ENCODE measurements at regions not wholly inside any gene's neighbourhood (a gene's known extent, or its start where the extent isn't known, plus 50 kb on each side); places are given as distances from the start of the nearest gene placed in this dataset.

DNA sequence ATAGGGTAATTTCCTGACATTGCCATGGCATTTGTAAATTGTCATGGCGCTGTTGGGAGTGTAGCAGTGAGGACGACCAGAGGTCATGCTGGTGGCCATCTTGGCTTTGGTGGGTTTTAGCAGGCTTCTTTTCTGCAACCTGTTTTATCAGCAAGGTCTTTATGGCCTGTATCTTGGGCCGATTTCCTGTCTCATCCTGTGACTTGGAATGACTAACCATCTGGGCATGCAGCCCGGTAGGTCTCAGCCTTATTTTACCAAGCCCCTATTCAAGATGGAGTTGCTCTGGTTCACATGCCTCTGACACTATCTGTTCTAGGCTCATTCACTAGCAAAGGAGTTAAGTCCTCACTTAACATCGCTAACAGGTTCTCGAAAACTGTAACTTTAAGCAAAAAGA, 1374.2 kb downstream of the FAM181B start:
- DNase-seq (ENCODE audit: low read depth in 1 of 2, low spot score in 2 of 2) (no peak), FAIRE-seq (no peak)
- H3K27me3 ChIP-seq (replicated peaks in 1 of 4; ENCODE audit: control insufficient read depth in 3 of 4, extremely low read depth in 1 of 4, insufficient read depth in 3 of 4, low read length in 3 of 4): no peaks in the 10 kb centered on the region
- no peaks in the 10 kb centered on the region for H3K79me1 ChIP-seq (ENCODE audit: low read depth, low read length)
- H3K14ac ChIP-seq (ENCODE audit: insufficient read length): no peak overlapping the region
- no peak overlapping the region for H3K56ac ChIP-seq (replicated peaks; ENCODE audit: insufficient read length, low read depth, low read length)
- no peak overlapping the region for H2BK15ac ChIP-seq (ENCODE audit: low read length)
- H2AFZ ChIP-seq (ENCODE audit: low read length): no peak overlapping the region
- H2BK12ac ChIP-seq (ENCODE audit: low read depth, low read length): no peak overlapping the region
- no peak overlapping the region for H3K4ac ChIP-seq (replicated peaks; ENCODE audit: insufficient read length, low read depth, low read length)
- H3K9me3 ChIP-seq (ENCODE audit: insufficient read depth in 2 of 2, low read depth in 1 of 2, low read length in 1 of 2): no peaks in the 10 kb centered on the region
- no peak overlapping the region for H3K4me3 ChIP-seq (ENCODE audit: extremely low read depth in 1 of 4, insufficient read depth in 2 of 4, low read depth in 3 of 4, low read length in 4 of 4)
- H2BK5ac ChIP-seq (ENCODE audit: low read depth, low read length): no peak overlapping the region
- H3K27ac ChIP-seq (ENCODE audit: low read depth, low read length): no peak overlapping the region
- H4K91ac ChIP-seq (replicated peaks; ENCODE audit: insufficient read length, low read length): no peak overlapping the region
- WGBS, 2 experiments (ENCODE audit: extremely low coverage in 1 of 2, insufficient coverage in 1 of 2, insufficient read length in 1 of 2, insufficient replicate concordance in 2 of 2, low coverage in 1 of 2, low lambda C conversion rate in 2 of 2, missing lambda C conversion rate in 1 of 2): 94% methylated on average over 6 of the region's 6 CpGs; no CpG with 5 or more reads in 1 of the 2 experiments
- no peaks in the 10 kb centered on the region for H3K36me3 ChIP-seq (ENCODE audit: control insufficient read depth in 2 of 4, insufficient read depth in 4 of 4, low read length in 3 of 4)
- no peaks in the 10 kb centered on the region for H3K79me2 ChIP-seq (ENCODE audit: control insufficient read depth in 1 of 2, insufficient read depth in 2 of 2, low read length in 2 of 2)
- H3K23ac ChIP-seq (ENCODE audit: insufficient read length): no peak overlapping the region
- no peak overlapping the region for H3K4me2 ChIP-seq (ENCODE audit: insufficient read depth in 1 of 2, low read depth in 2 of 2, low read length in 2 of 2)
- no peak overlapping the region for H2AK5ac ChIP-seq (ENCODE audit: low read depth, low read length)
- no peaks in the 10 kb centered on the region for H3K4me1 ChIP-seq (replicated peaks in 1 of 4; ENCODE audit: control insufficient read depth in 3 of 4, insufficient read depth in 4 of 4, low read length in 3 of 4)
- H2BK20ac ChIP-seq (ENCODE audit: low read length): no peak overlapping the region
- POLR2A ChIA-PET (ENCODE audit: partially characterized antibody): no interaction called here
- H3K23me2 ChIP-seq (ENCODE audit: low read depth, low read length): no peaks in the 10 kb centered on the region
- no peak overlapping the region for H4K8ac ChIP-seq (ENCODE audit: extremely low read depth, insufficient read depth, low read length)
- H3K18ac ChIP-seq (ENCODE audit: extremely low read depth, low read length): no peak overlapping the region
- H4K20me1 ChIP-seq (replicated peaks in 1 of 2; ENCODE audit: control insufficient read depth in 1 of 2, insufficient read depth in 2 of 2, low read length in 2 of 2): no peaks in the 10 kb centered on the region
- no peak overlapping the region for H2BK120ac ChIP-seq (replicated peaks; ENCODE audit: low read depth, low read length)
- H3K9ac ChIP-seq (replicated peaks in 1 of 4; ENCODE audit: extremely low read depth in 1 of 4, low read depth in 3 of 4, low read length in 3 of 4): no peak overlapping the region
- H4K5ac ChIP-seq (ENCODE audit: insufficient read length, low read depth, low read length): no peak overlapping the region
- CTCF ChIA-PET (ENCODE audit: partially characterized antibody): no interaction called here
- no peak for TF ChIP-seq CHD1 (IDR thresholded peaks at IDR 0.05; ENCODE audit: low read depth, low read length)
- TF ChIP-seq GABPA (IDR thresholded peaks at IDR 0.05; ENCODE audit: borderline replicate concordance, insufficient read depth, low read length): no peak

Measured in H1 (cell line).